NCI-H187 (cell line): ENCODE measurements at regions not wholly inside any gene's neighbourhood (a gene's known extent, or its start where the extent isn't known, plus 50 kb on each side); places are given as distances from the start of the nearest gene placed in this dataset.
"Not testable (repeated sequence)": the region's sequence is repeated elsewhere in the genome, so short reads cannot be mapped to it uniquely, and the experiment has no call there.

Experiments used
- DNase-seq, 2 experiments: peaks; one replicate each; lab custom pipeline; 2025; lab: John Stamatoyannopoulos, UW

DNA sequence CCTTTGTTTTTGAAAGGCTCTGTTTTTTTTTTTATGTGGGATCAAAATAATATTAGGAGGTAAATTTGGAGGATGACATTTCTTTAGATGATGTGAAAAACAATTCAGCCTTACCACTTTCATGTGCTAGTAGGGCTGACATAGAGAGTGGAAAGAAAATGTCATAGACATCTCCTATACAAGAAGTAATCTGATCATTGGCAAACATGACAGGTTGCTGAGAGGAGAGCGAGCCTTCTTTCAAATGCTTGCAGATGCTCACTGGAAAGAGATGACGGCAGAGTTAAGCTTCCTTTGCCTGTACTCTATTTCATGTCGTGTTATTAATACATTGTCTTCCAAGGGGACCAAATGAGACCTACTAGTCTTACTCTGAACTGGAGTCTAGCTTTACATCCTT, 160.1 kb upstream of the DAP start:
- no peak for DNase-seq

DNA sequence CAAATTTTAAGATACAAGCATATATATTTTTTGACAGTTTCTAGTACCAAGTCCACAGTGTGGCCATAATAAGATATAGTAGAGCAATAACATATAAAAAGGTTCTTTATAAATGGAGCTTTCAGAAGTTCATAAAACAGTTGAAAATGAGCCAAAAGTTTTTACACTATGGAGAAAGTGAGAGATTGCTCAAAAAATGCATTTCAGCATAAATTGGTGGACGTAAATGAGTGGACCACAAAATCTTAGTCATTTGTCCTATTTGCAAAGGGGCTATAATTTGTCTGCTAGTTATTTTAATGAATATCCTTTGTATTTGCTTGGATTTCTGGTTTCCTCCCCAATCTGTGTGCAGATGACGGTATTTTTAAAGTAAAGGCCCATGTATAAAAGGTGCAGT, 159.4 kb upstream of the DAP start:
- DNase-seq = no peak

DNA sequence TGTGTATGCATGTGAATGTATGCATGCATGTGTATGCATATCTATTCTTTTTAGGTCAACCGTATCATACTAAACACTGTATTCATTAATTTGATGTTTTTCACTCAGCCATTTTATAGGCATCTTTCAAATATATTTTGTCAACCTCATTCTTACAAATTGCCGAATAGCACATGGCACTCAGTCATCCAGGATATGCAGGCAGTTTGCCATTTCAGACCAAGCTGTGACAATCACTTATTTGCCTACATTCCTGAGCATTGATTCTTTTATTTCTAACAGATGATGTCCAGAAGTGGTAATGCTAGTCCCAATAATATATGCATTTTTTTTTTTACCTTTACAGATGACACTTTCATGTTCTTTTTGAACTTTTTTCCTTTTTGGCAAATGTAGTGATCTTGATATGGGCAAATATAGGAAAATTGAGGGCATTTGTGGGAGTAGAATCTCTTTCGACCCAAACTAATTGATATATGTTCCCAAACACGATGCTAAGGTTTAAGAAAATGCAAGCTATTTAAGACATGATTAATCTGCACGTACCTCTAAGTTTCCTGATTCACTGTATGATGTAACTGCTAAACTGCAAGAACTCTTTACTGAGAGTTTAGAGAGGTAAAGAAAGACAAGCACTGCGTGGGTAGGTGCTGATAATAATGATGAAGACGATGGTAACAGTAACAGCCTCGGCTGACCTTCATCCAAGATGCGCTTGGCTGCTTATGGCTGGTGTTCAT, 153.9 kb upstream of the DAP start:
- DNase-seq = no peak

DNA sequence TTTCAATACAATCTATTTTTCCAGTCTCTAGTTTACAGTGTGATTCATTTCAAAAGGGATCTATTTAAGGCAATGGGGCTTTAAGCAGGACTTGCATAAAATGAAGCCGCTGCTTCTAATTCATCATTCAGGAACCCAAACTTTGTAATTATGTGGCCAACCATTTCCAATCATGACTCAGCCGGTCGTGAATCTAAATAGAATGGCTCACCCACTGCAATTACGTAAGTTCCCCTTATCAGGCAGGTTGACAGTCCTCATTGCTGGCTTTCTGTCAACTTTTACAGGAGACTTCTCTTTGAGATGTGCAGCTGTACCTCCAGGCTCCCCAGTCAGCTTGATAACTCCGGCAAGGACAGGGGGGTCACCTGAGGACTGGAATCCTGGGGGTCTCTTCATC, 152.8 kb upstream of the DAP start:
- no peak for DNase-seq

DNA sequence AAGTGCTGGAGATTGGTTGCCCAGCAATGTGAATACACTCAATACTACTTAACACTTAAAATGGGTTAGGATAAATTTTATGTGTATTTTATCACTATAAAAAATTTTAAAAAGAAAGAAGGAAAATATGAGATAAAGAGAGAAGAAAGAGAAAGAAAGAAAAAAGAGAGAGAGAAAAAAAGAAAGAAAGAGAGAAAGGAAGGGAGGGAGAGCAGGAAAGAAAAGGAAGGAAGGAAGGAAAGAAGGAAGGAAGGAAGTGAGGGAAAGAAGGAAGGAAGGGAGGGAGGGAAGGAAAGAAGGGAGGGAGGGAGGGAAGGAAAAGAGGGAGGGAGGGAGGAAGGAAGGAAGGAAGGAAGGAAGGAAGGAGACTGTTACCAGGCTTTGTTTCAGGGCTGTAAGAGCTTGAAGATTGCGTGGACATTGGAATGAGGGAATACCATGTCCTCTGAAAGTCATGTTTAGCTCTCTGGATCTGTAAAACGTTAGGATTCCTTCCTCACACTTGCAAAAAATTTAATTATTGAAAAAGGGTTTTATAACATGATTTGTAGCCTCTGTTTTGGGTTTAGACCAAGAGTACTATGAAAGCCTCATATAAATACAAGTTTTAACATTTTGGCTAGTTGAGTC, 152.3 kb upstream of the DAP start:
- no peak for DNase-seq

GRCh38 chr5:10912435-10912834, 151.4 kb upstream of the DAP start:
- no peak for DNase-seq

GRCh38 chr5:10910261-10910660, 149.2 kb upstream of the DAP start:
- DNase-seq = no peak

GRCh38 chr5:10904862-10905432, 143.9 kb upstream of the DAP start:
- no peak for DNase-seq

DNA sequence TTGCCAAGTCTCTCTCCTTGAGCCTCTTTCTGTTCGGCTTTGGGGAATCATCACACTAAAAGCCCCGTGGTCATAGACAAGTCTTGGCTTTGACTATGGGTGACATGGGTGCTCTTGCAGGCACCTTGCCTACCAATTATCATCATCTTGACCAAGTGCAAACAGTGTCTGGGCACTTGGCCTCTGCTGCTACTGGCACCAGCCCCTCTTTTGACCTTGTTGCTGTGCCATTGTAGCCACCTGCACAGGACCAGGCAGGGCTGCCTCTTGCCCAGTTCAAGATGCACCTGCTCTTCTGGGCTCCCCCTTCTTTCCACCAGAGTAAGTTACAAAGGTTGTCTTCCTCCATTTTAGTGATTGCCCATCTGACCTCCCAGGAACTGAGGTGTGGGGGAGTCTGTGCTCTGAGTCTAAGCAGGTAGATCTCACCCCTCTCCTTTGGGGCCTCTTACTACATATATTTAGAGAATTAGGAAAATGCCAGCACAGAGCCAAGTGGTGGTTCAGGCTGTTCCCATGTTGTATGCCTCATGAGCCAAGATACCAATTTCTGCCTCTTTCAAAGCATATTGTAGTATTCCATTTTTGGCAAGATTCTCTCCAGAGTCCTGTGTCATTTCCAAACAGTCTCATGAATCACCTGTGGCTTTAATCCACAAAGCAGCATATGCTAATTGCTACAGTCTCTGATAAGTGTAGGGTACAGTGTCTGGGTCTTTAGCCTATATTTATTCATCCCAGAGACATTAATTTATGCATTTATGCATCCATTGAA, 142.9 kb upstream of the DAP start:
- no peak for DNase-seq

DNA sequence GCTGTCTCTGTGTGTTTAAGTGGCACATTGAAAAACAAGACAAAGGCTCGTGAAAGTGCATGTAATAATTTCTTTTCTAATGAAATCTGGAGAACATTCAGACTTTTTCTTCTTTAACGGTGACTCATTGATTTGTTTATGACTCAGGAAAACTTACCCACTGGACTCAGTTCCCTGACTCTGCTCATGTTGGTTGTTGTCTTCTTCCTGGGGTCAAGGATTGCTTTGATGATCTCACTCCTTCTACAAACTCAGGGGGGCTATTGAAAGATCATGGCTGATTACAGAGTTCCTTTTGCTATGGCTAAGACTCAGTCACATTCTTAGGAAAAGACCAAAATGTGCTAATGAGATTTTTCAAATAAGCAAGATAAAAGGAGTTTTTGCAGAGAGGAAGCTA, 141.1 kb upstream of the DAP start:
- DNase-seq = no peak

GRCh38 chr5:10898514-10898913, 137.5 kb upstream of the DAP start:
- no peak for DNase-seq

- no peak for DNase-seq
These were observed 135.0 kb upstream of the DAP start for GRCh38 chr5:10896016-10896415.

DNA sequence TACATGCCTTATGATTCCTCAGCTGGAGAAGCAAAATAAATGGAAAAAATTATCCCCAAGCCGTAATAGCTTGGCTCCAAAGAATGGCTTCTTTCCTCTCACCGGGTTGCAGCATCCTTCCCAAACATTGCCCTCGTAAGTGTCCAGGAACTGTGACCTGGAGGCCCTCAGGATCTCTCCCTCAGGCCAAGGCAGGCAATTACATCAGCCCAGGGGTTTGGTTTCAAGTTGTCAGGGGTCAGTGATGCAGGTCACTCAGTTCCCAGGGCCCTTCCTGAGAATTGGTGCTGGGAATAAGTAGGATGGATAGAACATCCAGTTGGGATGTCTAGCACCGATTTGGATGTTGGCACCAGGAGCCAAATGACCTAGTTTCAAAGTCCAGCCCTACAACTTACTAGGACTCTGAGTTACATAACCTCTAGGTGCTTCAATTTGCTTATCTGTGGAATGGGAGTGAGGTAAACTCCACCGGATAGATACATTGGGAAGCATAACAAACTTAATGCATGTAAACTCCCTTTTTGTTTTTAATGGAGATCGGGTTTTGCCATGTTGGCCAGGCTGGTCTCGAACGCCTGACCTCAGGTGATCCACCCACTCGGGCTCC, 133.5 kb upstream of the DAP start:
- DNase-seq = no peak

GRCh38 chr5:10892911-10893215, 131.8 kb upstream of the DAP start:
- DNase-seq = no peak

- no peak for DNase-seq
These were observed 131.3 kb upstream of the DAP start for GRCh38 chr5:10892147-10892910.

DNA sequence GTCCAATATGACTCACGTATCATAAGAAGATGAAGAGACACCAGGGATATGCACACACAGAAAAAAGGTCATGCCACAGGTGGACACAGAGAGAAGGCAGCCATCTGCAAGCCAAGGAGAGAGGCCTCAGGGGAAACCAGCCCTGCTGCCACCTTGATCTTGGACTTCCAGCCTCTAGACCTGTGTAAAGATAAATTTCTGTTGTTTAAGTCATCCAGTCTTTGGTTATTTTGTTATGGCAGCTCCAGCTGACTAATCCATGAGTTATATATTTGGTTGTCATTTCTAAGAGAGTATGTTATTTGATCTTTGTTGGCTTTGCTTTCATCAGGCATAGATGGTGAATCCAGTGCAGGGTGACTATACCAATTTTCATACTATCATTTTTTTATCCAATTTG, 130.2 kb upstream of the DAP start:
- DNase-seq = no peak

DNA sequence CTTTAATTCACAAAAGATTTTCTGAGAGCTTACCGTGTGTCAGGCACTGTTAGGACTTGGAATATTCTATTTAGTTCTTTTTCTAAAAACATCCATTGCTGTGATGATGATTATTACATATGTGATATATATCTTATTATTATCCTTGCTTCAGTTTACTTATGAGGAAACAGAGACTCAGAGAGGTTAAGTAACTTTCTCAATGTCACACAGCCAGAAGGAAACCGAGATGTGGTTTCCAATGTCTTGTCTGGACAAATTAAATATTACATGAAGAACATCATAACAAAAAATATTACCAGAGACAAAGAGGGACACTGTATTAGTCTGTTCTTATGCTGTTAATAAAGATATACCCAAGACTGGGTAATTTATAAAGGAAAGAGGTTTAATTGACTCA, 125.5 kb upstream of the DAP start:
- DNase-seq = no peak

DNA sequence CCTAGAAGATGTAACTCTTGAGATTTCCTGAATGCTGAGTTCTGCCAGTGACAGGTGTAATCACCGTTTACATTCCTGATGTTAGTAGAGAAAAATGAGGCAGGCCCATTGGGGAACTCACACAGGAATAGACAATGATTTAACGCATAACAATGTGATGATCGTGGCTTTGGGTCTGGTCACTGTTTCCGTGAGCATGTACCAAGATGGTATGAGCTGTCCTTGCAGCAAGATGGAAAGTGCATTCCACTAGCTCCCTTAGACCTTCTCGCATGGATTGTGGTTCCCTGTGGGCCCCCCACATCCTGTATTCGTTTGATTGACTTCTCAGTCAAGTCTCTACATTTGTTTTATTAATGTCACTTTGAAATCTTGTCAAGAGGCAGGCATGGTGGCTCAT, 124.0 kb upstream of the DAP start:
- DNase-seq = no peak

DNA sequence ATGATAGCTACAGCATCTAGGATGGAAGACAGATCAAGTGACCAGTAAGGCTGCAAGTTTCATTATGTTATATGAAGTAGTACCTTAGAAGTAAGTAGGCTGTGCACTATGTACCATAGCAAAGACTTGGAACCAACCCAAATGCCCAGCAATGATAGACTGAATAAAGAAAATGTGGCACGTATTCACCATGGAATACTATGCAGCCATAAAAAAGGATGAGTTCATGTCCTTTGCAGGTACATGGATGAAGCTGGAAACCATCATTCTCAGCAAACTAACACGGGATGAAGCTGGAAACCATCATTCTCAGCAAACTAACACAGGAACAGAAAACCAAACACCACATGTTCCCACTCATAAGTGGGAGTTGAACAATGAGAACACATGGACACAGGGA, 122.9 kb upstream of the DAP start:
- not testable (repeated sequence) for DNase-seq

- no peak for DNase-seq
These were observed 119.9 kb upstream of the DAP start for GRCh38 chr5:10880934-10881333.

- not testable (repeated sequence) for DNase-seq
These were observed 116.0 kb upstream of the DAP start for GRCh38 chr5:10876996-10877395.
